GM12878 (cell line): ENCODE measurements at regions not wholly inside any gene's neighbourhood (a gene's known extent, or its start where the extent isn't known, plus 50 kb on each side); places are given as distances from the start of the nearest gene placed in this dataset.

Source experiments
- ATAC-seq: fragments of 200-7000 bp; cut with Tn5 transposase; 3 replicates; pipeline ENCODE4 v1.9.1; 2020; ENCODE audit warnings: mild to moderate bottlenecking, moderate library complexity
- BruUV-seq: library from RNA; stranded (reverse); fragments of 400-500 nt; replicated peaks from 2 replicates; lab custom pipeline; 2021; lab: Mats Ljungman, UMichigan
- CTCF ChIA-PET: fragments of 300-600 bp; sonication (Branson Sonifier 250); formaldehyde crosslinking; extraction: SDS; loops from one replicate; lab custom pipeline; 2021; ENCODE audit warnings: inconsistent platforms; lab: Yijun Ruan, JAX
- POLR2A ChIA-PET: fragments of 350-600 bp; formaldehyde crosslinking; extraction: SDS; loops from one replicate; lab custom pipeline; 2021; ENCODE audit warnings: inconsistent platforms; lab: Charles Lee
- RAD21 ChIA-PET: fragments of 300-600 bp; sonication (Branson Sonifier 250); formaldehyde crosslinking; loops from one replicate; lab custom pipeline; 2023; ENCODE audit warnings: antibody characterized with exemption; ENCODE audit not compliant: unreplicated experiment; lab: Charles Lee
- SMC1A ChIA-PET: fragments of 300-600 bp; sonication (Branson Sonifier 250); formaldehyde crosslinking; loops from one replicate; lab custom pipeline; 2023; ENCODE audit not compliant: unreplicated experiment, uncharacterized antibody; lab: Charles Lee
- DNase-seq: peaks from one replicate; pipeline ENCODE4 v3.0.0-alpha.2; 2011; ENCODE audit warnings: low read depth, low spot score
- FAIRE-seq: peaks from 3 replicates; lab custom pipeline; 2011; peaks lifted over from hg19 to GRCh38; lab: Jason Lieb, UNC
- H2AFZ ChIP-seq: 2 replicates; pipeline ENCODE4 v1.6.0; 2011; ENCODE audit warnings: low read depth, low read length, control low read depth; ENCODE audit not compliant: control insufficient read depth
- H3K27ac ChIP-seq: 2 replicates; pipeline ENCODE4 v1.5.1; 2011; ENCODE audit warnings: control low read depth; ENCODE audit not compliant: control insufficient read depth, insufficient read depth
- H3K27me3 ChIP-seq, 2 experiments: replicated peaks in 1 of 2; 2 replicates each; pipeline versions ENCODE4 v1.6.0 to v1.6.1; 2011; ENCODE audit warnings: low read length in 1 of 2; ENCODE audit not compliant: control insufficient read depth in 2 of 2, insufficient read depth in 2 of 2
- H3K36me3 ChIP-seq, 2 experiments: 2 replicates each; pipeline ENCODE4 v1.5.1; 2011; ENCODE audit warnings: low read length in 1 of 2; ENCODE audit not compliant: control insufficient read depth in 2 of 2, insufficient read depth in 2 of 2
- H3K4me1 ChIP-seq: 2 replicates; pipeline ENCODE4 v1.6.1; 2011; ENCODE audit warnings: mild to moderate bottlenecking, low read length, moderate library complexity, mixed read lengths; ENCODE audit not compliant: control insufficient read depth, insufficient read depth
- H3K4me2 ChIP-seq: 2 replicates; pipeline ENCODE4 v1.6.0; 2011; ENCODE audit warnings: control low read depth; ENCODE audit not compliant: control insufficient read depth, insufficient read depth
- H3K4me3 ChIP-seq: fragments of 200-600 bp; sonication (generic); 2 replicates; pipeline ENCODE4 v1.5.1; 2016
- H3K79me2 ChIP-seq: 2 replicates; pipeline ENCODE4 v1.6.0; 2011; ENCODE audit warnings: low read length; ENCODE audit not compliant: control insufficient read depth, insufficient read depth
- H3K9ac ChIP-seq: 2 replicates; pipeline ENCODE4 v1.8.0; 2011; ENCODE audit warnings: low read length, control low read depth, mixed read lengths; ENCODE audit not compliant: control insufficient read depth, insufficient read depth
- H3K9me3 ChIP-seq: replicated peaks from 3 replicates; pipeline ENCODE4 v1.5.1; 2011; ENCODE audit warnings: mild to moderate bottlenecking, low read length; ENCODE audit not compliant: control insufficient read depth, insufficient read depth
- H4K20me1 ChIP-seq: 2 replicates; pipeline ENCODE4 v1.6.0; 2011; ENCODE audit not compliant: control insufficient read depth, insufficient read depth
- BCL3 ChIP-seq: IDR thresholded peaks from 2 replicates; pipeline ENCODE4 v1.6.1; 2011; ENCODE audit warnings: borderline replicate concordance, low read depth, mild to moderate bottlenecking, moderate library complexity, low read length; ENCODE audit not compliant: insufficient read depth, poor library complexity, severe bottlenecking
- CBX5 ChIP-seq: sonication (generic); IDR thresholded peaks from 2 replicates; pipeline ENCODE4 v1.6.1; 2016; ENCODE audit warnings: low read depth, moderate library complexity, mild to moderate bottlenecking, inconsistent platforms
- CHD1 ChIP-seq: IDR thresholded peaks from 2 replicates; pipeline ENCODE4 v1.6.1; 2012; ENCODE audit warnings: low read depth, low read length, improper control_type of control experiment
- EP300 ChIP-seq, 2 experiments: fragments of 150-350 bp in 1 of 2; IDR thresholded peaks; 2 replicates each; pipeline ENCODE4 v1.6.1; 2011 to 2012; ENCODE audit warnings: low read depth in 2 of 2, low read length in 2 of 2, borderline replicate concordance in 1 of 2, improper control_type of control experiment in 1 of 2, inconsistent platforms in 1 of 2; ENCODE audit not compliant: control insufficient read depth in 1 of 2
- LARP7 ChIP-seq: fragments of 450-650 bp; IDR thresholded peaks from 2 replicates; pipeline ENCODE4 v1.6.1; 2017; ENCODE audit warnings: mild to moderate bottlenecking
- NRF1 ChIP-seq: conservative IDR thresholded peaks from 2 replicates; pipeline ENCODE4 v1.6.1; 2011; ENCODE audit warnings: mild to moderate bottlenecking, low read depth, low read length, improper control_type of control experiment
- RUNX3 ChIP-seq: IDR thresholded peaks from 2 replicates; pipeline ENCODE4 v1.6.1; 2012; ENCODE audit warnings: low read length, inconsistent platforms
- WGBS: methylation state at CpG from one replicate; pipeline ENCODE4 v1.1.6; 2016; ENCODE audit warnings: low lambda C conversion rate; ENCODE audit not compliant: insufficient replicate concordance, insufficient coverage; ENCODE audit errors: missing lambda C conversion rate; 5-methylcytosine and 5-hydroxymethylcytosine counted together
- in situ Hi-C: fragments of 300-500 bp; cut with MboI; formaldehyde crosslinking; loops from 9 replicates; pipeline ENCODE4 v1.14.3; 2018; ENCODE audit warnings: mixed read lengths
- intact Hi-C: fragments of 100-400 bp; cut with micrococcal nuclease; formaldehyde crosslinking; loops from one replicate; pipeline ENCODE4 v1.14.2; 2022; ENCODE audit not compliant: unreplicated experiment
- TF ChIP-seq, protein P1 (sequence below): fragments of 450-650 bp; IDR thresholded peaks from 2 replicates; pipeline ENCODE4 v1.6.1; 2017; ENCODE audit warnings: antibody characterized with exemption, mild to moderate bottlenecking, moderate library complexity

GRCh38 chr2:66240286-66240685 is 194.6 kb upstream of the MEIS1 start:
- intact Hi-C loops, result no loop called here
- Histone ChIP-seq H2AFZ (no peak overlapping the region), H3K4me1 (no peaks in the 10 kb centered on the region), H3K79me2 (no peaks in the 10 kb centered on the region), H3K4me3 (no peak overlapping the region), H4K20me1 (no peaks in the 10 kb centered on the region), H3K36me3 (no peaks in the 10 kb centered on the region), H3K9me3 (no peaks in the 10 kb centered on the region), H3K4me2 (no peak overlapping the region), H3K27me3 (no peaks in the 10 kb centered on the region), H3K9ac (no peak overlapping the region), H3K27ac (no peak overlapping the region)
- in situ Hi-C loops, result no loop called here
- FAIRE-seq, result no peak
- RAD21 ChIA-PET, result no interaction called here
- BruUV-seq, result no TSS peak
- no peak for DNase-seq
- 22% methylated on average over 3 of the region's 3 CpGs for WGBS
- no peak for ATAC-seq
- TF ChIP-seq LARP7, result no peak
- no peak for TF ChIP-seq CBX5
- TF ChIP-seq, protein P1, sequence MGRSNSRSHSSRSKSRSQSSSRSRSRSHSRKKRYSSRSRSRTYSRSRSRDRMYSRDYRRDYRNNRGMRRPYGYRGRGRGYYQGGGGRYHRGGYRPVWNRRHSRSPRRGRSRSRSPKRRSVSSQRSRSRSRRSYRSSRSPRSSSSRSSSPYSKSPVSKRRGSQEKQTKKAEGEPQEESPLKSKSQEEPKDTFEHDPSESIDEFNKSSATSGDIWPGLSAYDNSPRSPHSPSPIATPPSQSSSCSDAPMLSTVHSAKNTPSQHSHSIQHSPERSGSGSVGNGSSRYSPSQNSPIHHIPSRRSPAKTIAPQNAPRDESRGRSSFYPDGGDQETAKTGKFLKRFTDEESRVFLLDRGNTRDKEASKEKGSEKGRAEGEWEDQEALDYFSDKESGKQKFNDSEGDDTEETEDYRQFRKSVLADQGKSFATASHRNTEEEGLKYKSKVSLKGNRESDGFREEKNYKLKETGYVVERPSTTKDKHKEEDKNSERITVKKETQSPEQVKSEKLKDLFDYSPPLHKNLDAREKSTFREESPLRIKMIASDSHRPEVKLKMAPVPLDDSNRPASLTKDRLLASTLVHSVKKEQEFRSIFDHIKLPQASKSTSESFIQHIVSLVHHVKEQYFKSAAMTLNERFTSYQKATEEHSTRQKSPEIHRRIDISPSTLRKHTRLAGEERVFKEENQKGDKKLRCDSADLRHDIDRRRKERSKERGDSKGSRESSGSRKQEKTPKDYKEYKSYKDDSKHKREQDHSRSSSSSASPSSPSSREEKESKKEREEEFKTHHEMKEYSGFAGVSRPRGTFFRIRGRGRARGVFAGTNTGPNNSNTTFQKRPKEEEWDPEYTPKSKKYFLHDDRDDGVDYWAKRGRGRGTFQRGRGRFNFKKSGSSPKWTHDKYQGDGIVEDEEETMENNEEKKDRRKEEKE, result no peak
- TF ChIP-seq NRF1, result no peak
- no peak for TF ChIP-seq EP300 (IDR thresholded peaks at IDR 0.05; ENCODE audit: borderline replicate concordance in 1 of 2, control insufficient read depth in 1 of 2, low read depth in 2 of 2, low read length in 2 of 2)
- TF ChIP-seq CHD1, result no peak
- TF ChIP-seq BCL3, result no peak
- no peak for TF ChIP-seq RUNX3
- POLR2A ChIA-PET, result no interaction called here
- CTCF ChIA-PET, result no interaction called here
- SMC1A ChIA-PET, result no interaction called here
